NCI-H146 (cell line): ENCODE measurements at regions not wholly inside any gene's neighbourhood (a gene's known extent, or its start where the extent isn't known, plus 50 kb on each side); places are given as distances from the start of the nearest gene placed in this dataset.
"Not testable (repeated sequence)": the region's sequence is repeated elsewhere in the genome, so short reads cannot be mapped to it uniquely, and the experiment has no call there.

Experiments
- DNase-seq: peaks from one replicate; lab custom pipeline; 2025; lab: John Stamatoyannopoulos, UW

- no peak for DNase-seq
Observed at GRCh38 chr18:10247742-10248082, 206.7 kb upstream of the APCDD1 start.

DNA sequence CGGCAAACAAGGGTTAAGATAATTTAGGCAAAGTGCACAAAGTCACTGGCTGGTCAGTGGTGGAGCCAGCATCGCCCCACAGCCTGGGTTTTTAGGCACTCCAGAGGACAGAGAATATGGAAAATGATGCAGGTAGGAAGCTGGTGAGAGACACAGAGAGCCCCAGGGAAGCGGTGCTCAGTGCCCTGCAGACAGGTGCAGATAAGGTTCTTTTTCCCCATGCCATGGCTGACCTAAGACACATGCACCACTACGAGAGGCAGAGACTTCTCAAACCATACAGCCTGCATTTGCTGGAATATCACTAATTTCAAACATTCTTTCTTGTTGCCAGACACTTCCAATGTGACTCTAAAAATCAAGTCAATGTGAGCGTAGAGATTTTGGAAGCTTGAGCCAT is 205.7 kb upstream of the APCDD1 start:
- DNase-seq: no peak

DNA sequence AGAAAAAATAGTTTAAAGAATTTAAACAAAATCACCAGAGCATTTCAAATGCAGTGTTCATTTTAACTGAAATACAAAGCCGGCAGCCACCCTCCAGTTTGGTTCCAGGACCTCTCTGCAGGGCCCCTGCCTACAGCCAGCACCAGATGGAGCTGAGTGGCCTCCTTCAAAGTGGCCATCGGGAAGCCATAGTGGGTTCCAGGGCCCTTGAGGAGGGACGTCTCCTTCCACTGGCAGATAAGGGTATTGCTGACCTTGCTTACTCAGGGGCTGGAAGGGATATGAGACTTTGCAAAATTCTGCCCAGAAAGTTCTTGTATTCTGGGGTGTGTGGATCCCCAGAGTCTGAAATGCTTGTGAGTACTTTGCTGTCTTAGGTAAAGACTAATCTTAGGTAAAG is 205.2 kb upstream of the APCDD1 start:
- DNase-seq: peak; percentile 24

DNA sequence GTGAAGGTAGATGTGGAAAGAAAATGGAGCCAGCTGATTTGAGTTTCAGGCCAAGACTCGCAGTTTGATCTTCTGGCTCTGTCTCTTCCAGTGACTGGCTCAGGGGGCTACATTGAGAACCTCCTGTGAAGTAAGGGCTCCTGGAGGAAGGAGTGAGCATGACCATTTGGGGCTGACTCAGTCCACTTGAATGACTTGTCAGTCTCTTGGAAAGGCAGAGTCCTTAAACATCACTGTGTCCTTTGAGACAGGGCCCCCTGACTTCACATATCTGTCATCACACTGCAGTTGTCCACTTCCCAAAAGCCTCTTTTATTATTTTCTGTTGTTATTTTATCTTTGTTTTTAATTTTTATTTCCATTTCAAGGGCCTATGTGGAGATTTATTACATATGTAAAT is 204.6 kb upstream of the APCDD1 start:
- DNase-seq: no peak

DNA sequence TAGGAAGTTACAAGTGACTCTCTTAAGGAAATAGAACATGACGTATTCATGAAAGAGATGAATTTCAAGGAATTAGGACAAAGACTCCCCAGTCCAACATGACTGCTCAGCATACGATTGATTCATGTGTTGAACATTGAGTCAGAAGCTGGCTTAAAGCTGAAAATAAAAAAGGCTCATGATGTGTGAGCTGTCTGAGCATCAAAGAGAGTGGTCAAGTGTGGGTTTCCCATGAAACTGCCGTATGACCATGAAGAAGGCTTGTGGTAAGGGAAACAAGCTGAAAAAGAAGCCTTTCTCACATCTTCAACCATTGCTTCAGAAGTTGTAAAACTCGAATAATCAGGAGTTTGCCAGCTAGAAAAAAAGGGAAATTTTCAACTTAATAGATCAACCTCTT is 201.9 kb upstream of the APCDD1 start:
- no peak for DNase-seq

DNA sequence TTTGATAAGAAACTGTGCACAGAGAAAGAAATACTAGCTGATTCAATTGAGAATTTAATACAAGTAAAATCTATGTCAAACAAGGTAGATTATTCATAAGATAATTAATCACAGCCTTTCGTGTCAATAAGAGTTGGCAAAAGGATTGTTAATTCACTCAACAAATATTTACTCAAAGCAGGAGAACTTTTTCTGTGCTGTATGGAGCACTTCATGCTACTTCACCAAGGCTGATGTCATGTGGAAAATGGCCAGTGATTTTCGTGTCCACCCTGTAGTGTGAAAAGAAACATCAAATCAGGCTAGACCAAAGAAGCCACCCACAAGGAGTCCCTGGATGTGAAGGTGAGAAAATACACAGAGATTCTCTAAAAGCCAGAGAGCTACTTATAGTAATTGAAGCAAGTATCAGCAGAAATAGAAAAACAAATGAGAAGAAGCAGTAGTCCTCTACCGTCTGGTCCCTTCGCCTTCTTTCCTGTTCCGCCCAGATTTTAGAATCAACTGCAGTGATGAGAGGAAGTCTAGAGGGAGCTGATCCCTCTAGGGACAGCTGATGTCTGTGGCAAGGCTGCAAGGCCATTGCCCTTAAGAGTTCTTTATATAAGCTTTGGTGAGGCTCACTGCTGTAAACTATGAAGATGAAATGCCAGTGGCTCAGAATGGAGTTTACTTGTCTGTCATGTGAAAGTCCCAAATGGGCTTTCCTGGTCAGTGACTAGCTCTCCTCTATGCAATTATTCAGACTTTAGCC is 201.3 kb upstream of the APCDD1 start:
- peak; percentile 31 for DNase-seq

GRCh38 chr18:10256276-10256675 is 198.2 kb upstream of the APCDD1 start:
- not testable (repeated sequence) for DNase-seq

DNA sequence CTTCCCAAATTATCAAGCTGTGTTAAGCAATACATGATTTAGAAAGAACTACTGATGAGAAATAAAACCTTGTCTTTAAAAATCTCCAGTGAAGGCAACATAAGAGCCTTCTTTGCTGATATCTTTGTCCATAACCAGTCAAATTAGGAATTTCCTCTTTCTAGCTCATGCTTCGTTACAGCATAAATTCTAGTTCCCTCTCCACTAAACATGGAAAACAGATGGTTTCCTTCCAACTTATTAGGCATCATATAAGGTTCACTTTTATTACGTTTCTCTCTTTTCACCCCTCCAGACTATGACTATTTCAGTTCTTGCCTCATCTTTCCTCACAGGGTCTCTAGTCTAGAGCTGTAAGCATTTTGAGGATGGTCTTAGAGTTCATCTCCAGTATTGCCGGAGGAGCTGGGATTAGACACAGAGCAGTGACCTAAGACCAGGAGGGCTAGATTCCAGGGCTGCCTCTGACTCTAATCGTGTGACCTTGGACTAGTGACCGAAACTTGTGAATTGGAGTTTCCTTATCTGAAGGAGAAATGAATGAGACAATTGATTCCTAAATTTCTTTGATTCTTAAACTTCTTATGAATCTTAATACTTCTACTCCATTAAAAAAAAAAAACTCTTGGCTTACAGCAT is 195.5 kb upstream of the APCDD1 start:
- no peak for DNase-seq

- no peak for DNase-seq
Observed at GRCh38 chr18:10259901-10260300, 194.5 kb upstream of the APCDD1 start.

DNA sequence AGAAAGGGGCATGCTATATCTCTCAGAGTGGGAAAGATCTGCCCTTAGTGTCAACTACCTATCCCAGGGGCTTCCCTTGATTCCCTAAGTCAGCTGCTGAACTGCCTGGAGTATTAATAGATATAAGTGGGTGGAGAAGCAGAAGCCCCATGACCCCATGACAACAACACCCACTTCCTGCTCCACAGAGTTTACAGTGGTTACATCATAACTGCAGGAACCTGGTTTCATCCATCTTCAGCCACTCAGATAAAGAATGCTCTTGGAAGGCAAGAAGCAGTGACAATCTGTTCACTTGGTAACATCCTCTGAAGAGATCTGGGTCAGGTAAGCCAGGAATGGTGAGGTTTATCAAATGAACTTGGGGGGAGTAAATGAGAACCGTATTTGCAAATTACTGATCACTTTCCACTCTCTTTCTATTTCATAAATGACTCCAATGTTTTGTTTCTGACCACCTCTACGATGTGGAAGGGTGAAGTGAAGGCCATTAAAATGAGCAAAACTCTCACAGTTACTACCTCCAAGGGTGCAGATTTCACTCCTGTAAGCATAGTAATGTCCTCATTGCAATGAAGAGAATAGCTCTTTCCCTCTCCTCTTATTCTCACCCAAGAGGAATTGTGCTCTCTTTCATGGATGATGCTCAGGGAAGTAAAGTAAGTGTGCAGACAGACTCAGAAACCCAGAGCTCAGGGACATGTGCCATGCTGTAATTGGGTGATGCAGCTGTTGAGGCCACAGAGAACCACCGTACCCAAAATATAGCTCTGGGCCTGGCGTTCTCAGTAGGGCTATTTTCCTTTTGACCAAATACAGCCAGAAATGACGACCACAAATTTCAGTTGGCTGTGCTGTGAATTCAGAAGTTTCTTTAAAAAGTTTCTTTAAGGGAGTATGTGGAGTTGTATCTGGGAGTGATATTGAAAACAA is 192.8 kb upstream of the APCDD1 start:
- DNase-seq: no peak

- no peak for DNase-seq
Observed at GRCh38 chr18:10262566-10262965, 191.9 kb upstream of the APCDD1 start.

GRCh38 chr18:10264260-10264659 is 190.2 kb upstream of the APCDD1 start:
- DNase-seq: no peak

- DNase-seq: no peak
Observed at GRCh38 chr18:10265560-10266333, 188.7 kb upstream of the APCDD1 start.

- no peak for DNase-seq
Observed at GRCh38 chr18:10266334-10266590, 188.2 kb upstream of the APCDD1 start.

GRCh38 chr18:10269261-10269660 is 185.2 kb upstream of the APCDD1 start:
- DNase-seq: no peak

DNA sequence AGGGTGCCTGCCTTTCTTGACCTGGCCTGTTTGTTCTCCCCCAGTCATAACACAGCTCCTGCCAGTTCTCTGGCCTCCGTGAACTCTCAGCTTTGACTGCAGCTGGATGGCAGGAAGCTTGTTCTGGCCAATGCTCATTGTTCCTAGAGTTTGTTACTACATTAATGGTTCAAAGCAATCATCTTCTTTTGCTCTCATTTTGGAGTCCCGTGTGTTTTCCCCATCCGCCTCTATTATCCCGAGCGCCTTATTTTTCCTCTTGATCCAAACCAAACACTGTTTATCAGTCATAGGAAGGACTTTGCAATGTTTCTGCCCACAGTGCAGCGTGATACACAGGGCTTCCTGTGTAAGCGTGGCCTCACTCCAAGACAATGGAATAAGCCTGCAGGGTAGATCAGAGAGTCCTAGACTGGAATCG is 184.3 kb upstream of the APCDD1 start:
- peak; percentile 74 for DNase-seq

GRCh38 chr18:10271481-10271880 is 183.0 kb upstream of the APCDD1 start:
- no peak for DNase-seq

DNA sequence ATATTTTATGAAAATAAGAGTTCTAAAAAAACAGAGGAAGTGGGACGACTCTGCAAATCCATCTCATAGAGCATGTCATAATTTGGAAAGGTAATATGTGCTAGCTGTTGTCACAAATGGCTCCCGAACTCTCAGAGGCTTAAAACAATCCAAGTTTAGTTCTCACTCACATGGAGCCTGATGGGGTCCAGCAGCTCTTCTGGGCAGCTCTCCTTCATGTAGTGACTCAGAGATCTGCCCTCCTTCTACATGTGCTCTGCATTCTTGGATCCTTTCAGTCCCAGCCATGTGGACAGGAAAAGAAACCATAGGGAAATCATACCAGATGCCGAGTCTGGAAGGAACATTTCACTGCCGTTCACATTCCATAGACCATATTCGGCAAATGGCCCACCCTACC is 180.1 kb upstream of the APCDD1 start:
- DNase-seq: no peak

- DNase-seq: no peak
Observed at GRCh38 chr18:10275486-10275885, 178.9 kb upstream of the APCDD1 start.

- DNase-seq: no peak
Observed at GRCh38 chr18:10278265-10278664, 176.2 kb upstream of the APCDD1 start.

DNA sequence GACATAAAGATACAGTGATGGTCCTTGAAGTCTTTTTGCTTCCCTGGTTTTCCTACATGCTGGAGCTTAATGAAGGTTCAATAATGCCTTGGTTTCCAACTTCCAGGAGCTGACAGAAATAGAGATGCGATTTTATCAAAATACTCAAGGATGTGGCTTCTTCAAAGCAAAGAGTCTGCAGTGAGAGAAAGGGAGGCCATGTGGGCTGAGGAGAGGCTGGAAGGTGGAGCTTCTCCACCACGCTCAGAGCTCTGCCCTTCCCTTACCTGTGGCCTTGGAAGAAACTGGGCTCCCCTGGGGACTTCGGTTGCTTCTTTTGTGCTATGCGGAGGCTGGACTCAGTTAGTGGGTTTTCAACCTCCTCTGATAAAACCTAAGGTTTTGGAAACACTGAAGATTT is 175.0 kb upstream of the APCDD1 start:
- no peak for DNase-seq

DNA sequence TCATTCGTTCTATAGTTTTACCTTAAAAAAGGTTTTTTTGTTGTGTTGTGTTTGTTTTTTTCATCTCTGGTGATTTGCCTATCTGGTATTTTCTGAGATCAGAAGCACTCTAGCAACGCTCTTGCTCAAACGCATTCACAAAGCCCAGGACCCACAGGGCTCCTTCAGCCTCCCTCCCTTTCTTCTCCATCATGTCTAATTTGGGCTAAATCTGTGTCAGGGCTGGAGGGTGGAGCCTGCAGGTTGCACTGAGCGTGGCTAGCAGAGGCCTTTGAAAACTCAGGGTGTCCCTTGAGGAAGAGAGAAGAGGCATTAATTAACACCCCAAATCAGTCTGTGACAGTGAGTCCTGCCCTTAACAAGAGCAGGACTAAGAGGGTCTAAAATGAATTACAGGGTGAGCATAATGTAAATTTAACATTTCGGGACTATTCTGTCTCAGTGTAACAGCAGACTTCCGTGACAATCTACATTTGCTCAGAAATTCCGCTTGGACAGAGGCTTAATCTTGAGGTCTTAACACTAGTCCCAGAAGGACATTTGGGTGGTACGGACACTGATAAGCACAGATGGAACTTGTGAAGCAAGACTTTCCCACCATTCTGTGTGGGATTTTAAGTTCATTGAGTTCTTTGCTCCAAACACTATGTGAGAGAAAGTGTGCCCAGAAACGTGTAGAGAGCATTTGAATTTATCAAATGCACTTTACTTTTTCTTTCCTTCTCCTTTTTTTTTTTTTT is 174.4 kb upstream of the APCDD1 start:
- no peak for DNase-seq
